Activated CD4-positive, alpha-beta T cell treated with anti-CD3 and anti-CD28 coated beads for 48 hours (primary cell): ENCODE measurements at regions not wholly inside any gene's neighbourhood (a gene's known extent, or its start where the extent isn't known, plus 50 kb on each side); places are given as distances from the start of the nearest gene placed in this dataset.

Experiments used
- DNase-seq: peaks from one replicate; pipeline ENCODE4 v3.0.0-alpha.2; 2020

DNA sequence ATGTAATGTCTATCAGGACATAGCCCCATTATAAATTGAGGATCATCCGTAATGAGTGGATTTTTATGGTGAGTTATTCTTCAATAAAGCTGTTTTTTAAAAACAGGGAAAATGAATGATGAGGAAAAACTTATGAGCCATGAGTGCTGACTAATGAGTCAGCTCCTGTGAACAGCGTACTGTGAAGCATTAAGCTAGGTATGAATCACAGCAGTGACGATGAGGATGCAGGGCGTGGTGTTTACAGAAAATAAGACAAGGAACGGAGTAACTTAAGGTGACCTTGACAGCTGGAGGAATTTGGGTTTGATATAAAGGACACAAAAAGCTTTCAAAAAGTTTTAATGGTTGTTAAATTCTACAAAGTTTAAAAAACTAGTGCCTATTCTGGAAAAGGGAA is 96.3 kb downstream of the FOXF2 start:
- no peak for DNase-seq

DNA sequence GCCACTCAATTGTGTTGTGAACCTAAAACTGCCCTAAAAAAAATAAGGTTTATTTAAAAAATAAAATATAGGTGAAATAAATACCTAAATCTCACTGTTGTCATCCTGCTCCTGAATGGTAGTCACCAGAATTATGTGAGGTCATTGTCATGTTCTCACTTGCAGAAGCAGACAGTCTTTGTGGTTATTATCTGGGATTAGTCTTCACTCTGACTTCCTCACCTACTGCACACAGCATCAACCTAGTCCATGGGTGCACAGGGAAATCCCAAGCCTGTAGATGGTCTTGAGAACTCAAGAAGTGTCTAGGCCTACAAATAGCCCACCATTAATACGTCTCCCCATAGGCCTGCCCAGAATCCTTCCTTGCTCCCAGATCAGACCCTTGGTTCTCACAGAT is 97.0 kb downstream of the FOXF2 start:
- no peak for DNase-seq

GRCh38 chr6:1487239-1487638 is 97.9 kb downstream of the FOXF2 start:
- DNase-seq = no peak

GRCh38 chr6:1491025-1491424 is 101.6 kb downstream of the FOXF2 start:
- no peak for DNase-seq

DNA sequence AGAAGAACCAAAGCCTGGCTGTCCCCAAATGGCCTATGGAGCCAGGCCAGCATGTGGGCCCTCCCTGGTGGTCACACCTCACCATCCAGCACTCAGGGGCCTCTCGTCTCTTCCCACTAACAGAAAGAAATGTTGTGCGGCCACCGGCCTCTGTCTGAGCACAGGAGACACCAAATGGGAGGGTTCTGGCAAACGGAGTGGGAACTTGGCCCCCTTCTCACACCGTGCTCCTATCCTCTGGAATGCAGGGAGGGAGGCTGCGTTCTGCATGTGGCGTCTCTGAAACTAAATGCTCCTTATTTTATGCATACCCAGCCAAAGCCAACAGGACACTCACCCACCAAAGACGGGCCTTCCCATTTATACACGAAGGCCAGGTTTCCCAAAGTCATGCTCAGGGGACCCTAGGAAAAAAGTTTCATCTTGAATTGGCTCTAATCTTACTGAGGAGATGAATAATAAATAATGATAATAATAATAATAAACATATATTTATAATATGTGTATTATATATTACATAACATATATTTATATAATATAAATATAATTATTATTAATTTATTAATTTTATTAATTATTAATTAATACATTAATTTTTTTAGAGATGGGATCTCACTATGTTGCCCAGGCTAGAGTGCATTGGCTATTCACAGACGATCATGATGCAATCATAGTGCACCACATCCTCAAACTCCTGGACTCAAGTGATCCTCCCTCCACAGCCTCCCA is 102.4 kb downstream of the FOXF2 start:
- DNase-seq = no peak

- no peak for DNase-seq
Observed at GRCh38 chr6:1494671-1495070, 105.3 kb downstream of the FOXF2 start.

GRCh38 chr6:1495344-1495743 is 106.0 kb downstream of the FOXF2 start:
- DNase-seq = no peak

DNA sequence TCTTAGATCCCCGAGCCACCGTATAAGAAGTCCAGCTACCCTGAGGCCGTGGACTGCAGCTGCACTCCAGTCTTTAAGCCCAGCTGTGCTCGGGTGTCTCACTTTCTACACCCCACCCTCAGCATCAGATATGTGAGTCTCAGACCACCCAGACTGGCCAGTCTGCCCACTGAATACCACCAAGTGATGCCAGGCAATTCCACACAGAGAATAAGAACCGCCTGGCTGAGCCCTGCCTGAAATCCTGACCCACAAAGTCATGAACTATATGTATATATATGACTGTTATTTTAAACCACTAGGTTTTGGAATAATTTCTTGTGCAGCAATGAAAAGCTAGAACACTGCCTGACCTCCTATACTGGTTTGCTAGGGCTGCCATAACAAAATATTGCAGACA is 106.7 kb downstream of the FOXF2 start:
- no peak for DNase-seq

- DNase-seq = no peak
Observed at GRCh38 chr6:1496836-1497760, 107.7 kb downstream of the FOXF2 start.

DNA sequence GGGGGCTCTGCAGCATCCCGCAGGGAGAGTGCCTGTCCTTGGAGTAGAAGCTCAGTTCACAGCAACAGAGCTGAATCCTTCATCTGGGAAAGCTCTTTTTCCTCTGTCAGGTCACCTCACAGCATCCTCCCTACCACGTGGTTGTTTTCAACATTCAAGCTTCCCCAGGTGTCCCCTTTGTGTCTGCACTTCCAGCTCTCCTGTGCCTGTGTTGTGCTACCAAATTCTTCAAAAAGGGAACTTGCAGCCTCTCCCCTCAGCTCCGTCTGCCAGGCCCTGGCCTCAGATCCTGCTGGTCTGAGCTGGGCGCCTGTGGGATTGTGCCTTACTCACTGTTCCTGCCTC is 108.4 kb downstream of the FOXF2 start:
- DNase-seq = no peak

- no peak for DNase-seq
Observed at GRCh38 chr6:1498491-1499113, 109.2 kb downstream of the FOXF2 start.

- no peak for DNase-seq
Observed at GRCh38 chr6:1499777-1500176, 109.9 kb upstream of the FOXC1 start.

DNA sequence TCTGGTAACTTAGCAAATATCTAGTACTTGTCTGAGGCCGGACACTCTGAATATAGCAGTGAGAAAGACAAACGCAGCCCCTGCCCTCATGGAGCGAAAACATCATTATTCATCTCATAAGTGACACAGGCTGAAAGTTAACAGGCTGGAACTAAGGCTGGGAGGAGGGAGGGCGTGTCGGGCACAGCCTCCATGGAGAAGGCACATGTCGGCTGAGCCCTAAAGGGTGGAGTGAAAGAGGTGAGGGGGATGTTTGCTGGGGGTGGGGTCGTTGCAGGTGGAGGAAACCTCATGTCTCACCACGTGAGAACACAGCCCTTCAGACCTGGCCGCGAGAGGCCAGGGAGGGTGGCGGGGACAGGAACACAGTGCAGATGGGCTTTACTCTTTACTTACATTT is 108.8 kb upstream of the FOXC1 start:
- DNase-seq = no peak

DNA sequence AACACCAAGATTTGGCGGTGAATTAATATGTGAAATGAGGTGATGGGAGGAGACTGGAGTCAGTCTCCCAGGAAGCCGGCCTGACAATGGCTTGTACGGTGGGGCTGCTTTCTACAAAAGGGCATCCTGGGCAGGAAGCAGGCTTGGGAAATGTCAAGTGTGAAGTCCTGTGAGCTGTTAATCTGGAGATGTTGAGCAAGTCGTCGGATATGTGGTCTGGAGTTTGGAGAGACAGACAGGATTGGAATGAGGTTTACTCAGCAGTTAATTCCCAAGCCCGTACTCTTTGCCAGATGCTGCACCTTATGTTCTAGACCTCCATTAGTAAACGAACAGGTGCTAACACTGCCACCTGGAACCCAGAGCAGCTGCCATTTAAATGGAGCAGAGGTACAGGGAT is 107.7 kb upstream of the FOXC1 start:
- DNase-seq = no peak

DNA sequence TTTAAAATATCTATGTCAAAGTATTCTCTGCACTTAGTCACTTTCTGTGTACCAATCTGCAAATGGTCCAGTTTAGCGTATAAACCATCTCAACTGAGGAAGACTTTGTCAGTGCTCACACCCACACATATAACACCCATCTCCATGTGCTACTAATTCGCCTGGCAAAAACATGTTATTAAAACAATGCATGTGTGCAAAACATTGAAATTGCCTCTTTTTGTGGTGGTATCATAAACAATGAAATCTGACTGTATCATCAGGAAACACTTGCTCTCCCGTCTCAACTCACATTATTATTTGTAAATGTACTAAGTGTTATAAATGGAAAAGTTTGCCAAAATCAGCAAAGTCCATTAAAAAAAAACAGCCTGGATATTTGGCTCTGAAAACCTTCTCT is 105.9 kb upstream of the FOXC1 start:
- no peak for DNase-seq

DNA sequence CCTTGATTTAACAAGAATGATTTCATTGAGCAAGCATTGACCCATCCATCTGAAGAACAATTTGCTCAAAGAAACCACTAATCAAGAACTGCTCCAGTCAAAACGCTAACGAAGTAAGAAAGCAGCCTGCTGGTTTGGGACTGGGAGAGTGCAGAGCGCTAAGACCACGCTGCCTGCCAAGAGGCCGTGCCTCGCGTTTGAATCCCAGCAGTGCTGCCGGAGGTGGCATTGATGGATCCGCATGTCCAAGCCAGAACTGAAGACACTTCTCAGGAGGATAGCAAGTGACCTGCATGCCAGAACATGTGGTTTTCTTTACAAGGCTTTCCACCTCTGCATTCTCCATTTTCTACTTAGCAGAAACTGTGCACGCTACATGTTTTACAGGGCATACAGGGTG is 105.2 kb upstream of the FOXC1 start:
- no peak for DNase-seq

GRCh38 chr6:1507251-1507650 is 102.5 kb upstream of the FOXC1 start:
- DNase-seq = no peak

GRCh38 chr6:1509241-1509640 is 100.5 kb upstream of the FOXC1 start:
- no peak for DNase-seq

DNA sequence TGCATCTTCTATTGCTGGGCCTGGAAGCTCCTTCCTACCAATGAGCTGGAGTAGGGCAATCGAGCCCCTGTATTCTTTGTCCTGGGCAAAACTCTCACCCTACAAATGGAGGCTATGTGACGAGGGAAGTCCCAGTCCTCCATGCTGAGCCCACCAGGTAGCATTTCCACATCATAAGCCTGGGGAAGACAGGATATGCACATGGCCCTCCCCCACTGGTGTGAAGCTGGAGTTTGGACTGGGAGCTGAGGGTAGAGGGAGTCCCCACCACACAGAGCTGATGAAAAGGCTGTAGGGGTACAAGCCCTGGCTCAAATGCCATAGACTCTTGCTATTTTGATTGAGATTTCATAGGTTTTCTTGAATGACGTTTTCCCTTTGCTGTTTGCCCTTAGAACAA is 99.5 kb upstream of the FOXC1 start:
- DNase-seq = no peak

GRCh38 chr6:1513215-1513780 is 96.4 kb upstream of the FOXC1 start:
- DNase-seq = no peak

DNA sequence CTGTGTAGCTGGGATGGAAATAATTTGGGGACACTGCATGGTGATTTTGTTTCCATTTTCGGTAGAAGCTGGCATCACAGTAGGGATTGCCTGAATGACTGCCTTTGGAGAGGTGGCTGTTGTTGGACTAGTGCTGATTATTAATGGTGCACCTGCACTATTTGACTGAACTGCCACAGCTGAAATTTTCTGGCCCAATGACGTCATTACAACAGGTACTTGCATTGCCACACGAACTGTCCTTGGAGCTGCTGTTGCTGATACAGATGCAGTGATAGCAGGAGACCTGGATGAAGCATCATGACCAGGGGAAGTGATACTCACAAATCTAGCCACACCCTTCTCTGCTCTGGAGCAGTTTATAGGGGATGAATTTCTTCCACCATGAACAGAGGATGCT is 95.6 kb upstream of the FOXC1 start:
- no peak for DNase-seq

GRCh38 chr6:1515280-1515679 is 94.4 kb upstream of the FOXC1 start:
- no peak for DNase-seq

DNA sequence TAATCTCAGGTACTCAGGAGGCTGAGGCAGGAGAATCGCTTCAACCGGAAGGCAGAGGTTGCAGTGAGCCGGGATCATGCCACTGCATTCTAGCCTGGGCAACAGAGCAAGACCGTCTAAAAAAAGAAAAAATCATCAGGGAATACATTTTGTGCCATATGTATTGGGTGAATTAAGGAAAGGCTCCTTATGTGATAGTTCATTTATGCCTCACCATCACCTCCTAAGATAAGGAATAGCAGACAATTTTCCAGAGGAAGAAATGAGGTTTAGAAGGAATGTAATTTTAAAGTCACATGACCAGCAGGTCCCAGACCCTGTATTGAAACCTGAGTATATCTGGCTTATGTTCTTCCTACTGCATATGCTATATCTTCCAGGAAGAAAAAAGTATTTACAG is 93.9 kb upstream of the FOXC1 start:
- DNase-seq = no peak
